GM12864 (cell line): ENCODE measurements at regions not wholly inside any gene's neighbourhood (a gene's known extent, or its start where the extent isn't known, plus 50 kb on each side); places are given as distances from the start of the nearest gene placed in this dataset.

ENCODE experiments used
- DNase-seq: peaks from one replicate; pipeline ENCODE4 v3.0.0-alpha.2; 2011; ENCODE audit warnings: low read depth
- H3K4me3 ChIP-seq: 2 replicates; pipeline ENCODE4 v1.5.1; 2011; ENCODE audit warnings: mild to moderate bottlenecking, low read depth, low read length, control low read depth
- CTCF ChIP-seq: IDR thresholded peaks from 2 replicates; pipeline ENCODE4 v1.5.1; 2011; ENCODE audit warnings: low read depth, mild to moderate bottlenecking, moderate library complexity, low read length, control low read depth, inconsistent platforms; ENCODE audit errors: missing control alignments

DNA sequence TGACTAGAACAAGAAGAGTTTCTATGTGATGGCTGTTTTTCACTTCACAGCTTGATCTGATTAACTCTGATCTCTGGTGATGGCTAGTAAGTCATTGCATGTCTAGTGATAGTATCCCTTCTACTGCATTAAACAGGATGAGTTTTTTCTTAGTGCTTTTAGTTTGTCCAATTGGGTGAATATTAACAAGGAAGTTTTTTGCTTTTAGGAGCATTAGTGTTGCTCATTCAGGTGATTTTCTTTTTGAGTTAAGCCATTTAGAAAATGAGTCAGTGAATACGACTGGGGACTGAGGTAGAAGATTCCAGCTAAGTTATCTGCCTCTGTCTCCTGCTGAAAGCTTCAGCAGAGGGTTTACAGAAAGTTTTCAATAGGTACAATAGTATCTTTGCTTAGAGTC is 306.7 kb downstream of the PIK3C3 start:
- TF ChIP-seq CTCF, result no peak
- H3K4me3 ChIP-seq, result no peak overlapping the region
- DNase-seq, result no peak

- no peak for TF ChIP-seq CTCF
- H3K4me3 ChIP-seq, result no peak overlapping the region
- DNase-seq, result no peak
Observed at GRCh38 chr18:42264497-42264896, 309.5 kb downstream of the PIK3C3 start.

- no peak for DNase-seq
- no peak for TF ChIP-seq CTCF
- no peak overlapping the region for H3K4me3 ChIP-seq
Observed at GRCh38 chr18:42268186-42268725, 313.2 kb downstream of the PIK3C3 start.

- no peak overlapping the region for H3K4me3 ChIP-seq
- no peak for DNase-seq
- no peak for TF ChIP-seq CTCF
Observed at GRCh38 chr18:42268798-42269197, 313.8 kb downstream of the PIK3C3 start.

GRCh38 chr18:42271647-42272414 is 316.8 kb downstream of the PIK3C3 start:
- no peak for DNase-seq
- H3K4me3 ChIP-seq, result no peak overlapping the region
- no peak for TF ChIP-seq CTCF

- no peak overlapping the region for H3K4me3 ChIP-seq
- no peak for TF ChIP-seq CTCF
- no peak for DNase-seq
Observed at GRCh38 chr18:42274488-42275137, 319.6 kb downstream of the PIK3C3 start.
